Neural cell (in vitro differentiated cells): ENCODE measurements at regions not wholly inside any gene's neighbourhood (a gene's known extent, or its start where the extent isn't known, plus 50 kb on each side); places are given as distances from the start of the nearest gene placed in this dataset.

Experiments used
- H2AFZ ChIP-seq: fragments of 200-600, 300-800 bp; sonication (generic), shearing (Covaris generic); 2 replicates; pipeline ENCODE4 v1.6.0; 2014; ENCODE audit warnings: low read depth, mild to moderate bottlenecking, antibody characterized with exemption, low read length, moderate library complexity
- H3F3A ChIP-seq: fragments of 200-600 bp; shearing (Covaris generic); 2 replicates; pipeline ENCODE4 v1.6.1; 2016; ENCODE audit warnings: mild to moderate bottlenecking, moderate library complexity, mixed read lengths, antibody characterized with exemption, low read length; ENCODE audit not compliant: insufficient read depth, poor library complexity, severe bottlenecking
- H3K27ac ChIP-seq: fragments of 200-600, 300-800 bp; sonication (generic), shearing (Covaris generic); 2 replicates; pipeline ENCODE4 v1.5.1; 2014; ENCODE audit warnings: mild to moderate bottlenecking, low read length, moderate library complexity
- H3K27me3 ChIP-seq: fragments of 300-800, 200-600 bp; sonication (generic), shearing (Covaris generic); 2 replicates; pipeline ENCODE4 v1.6.0; 2014; ENCODE audit warnings: mild to moderate bottlenecking, low read depth, low read length, moderate library complexity; ENCODE audit not compliant: insufficient read depth
- H3K36me3 ChIP-seq: fragments of 300-800, 200-600 bp; sonication (generic), shearing (Covaris generic); 2 replicates; pipeline ENCODE4 v1.5.1; 2014; ENCODE audit warnings: mild to moderate bottlenecking, antibody characterized with exemption, low read length, moderate library complexity; ENCODE audit not compliant: insufficient read depth
- H3K4me2 ChIP-seq: fragments of 300-800, 200-600 bp; sonication (generic), shearing (Covaris generic); 2 replicates; pipeline ENCODE4 v1.6.0; 2014; ENCODE audit warnings: mild to moderate bottlenecking, low read length
- H3K4me3 ChIP-seq: fragments of 300-800, 200-600 bp; sonication (generic), shearing (Covaris generic); 2 replicates; pipeline ENCODE4 v1.5.1; 2014; ENCODE audit warnings: mild to moderate bottlenecking, low read length, moderate library complexity
- H3K79me2 ChIP-seq: fragments of 200-600 bp; shearing (Covaris generic); replicated peaks from 2 replicates; pipeline ENCODE4 v1.6.0; 2014; ENCODE audit warnings: mild to moderate bottlenecking, low read length, moderate library complexity; ENCODE audit not compliant: insufficient read depth
- H3K9ac ChIP-seq: fragments of 300-800, 200-600 bp; sonication (generic), shearing (Covaris generic); 2 replicates; pipeline ENCODE4 v1.6.1; 2016; ENCODE audit warnings: mild to moderate bottlenecking, low read length, mixed read lengths
- H3K9me2 ChIP-seq: fragments of 200-600 bp; shearing (Covaris generic); 2 replicates; pipeline ENCODE4 v1.6.1; 2016; ENCODE audit warnings: mild to moderate bottlenecking, low read length, mixed read lengths; ENCODE audit not compliant: insufficient read depth
- H3K9me3 ChIP-seq: fragments of 200-600, 300-800 bp; sonication (generic), shearing (Covaris generic); 2 replicates; pipeline ENCODE4 v1.6.1; 2016; ENCODE audit warnings: mild to moderate bottlenecking, mixed run types, low read length, moderate library complexity, mixed read lengths
- H4K20me1 ChIP-seq: fragments of 200-600 bp; shearing (Covaris generic); 2 replicates; pipeline ENCODE4 v1.6.1; 2016; ENCODE audit warnings: mild to moderate bottlenecking, mixed run types; ENCODE audit not compliant: insufficient read depth
- CTCF ChIP-seq: fragments of 450-650 bp; IDR thresholded peaks from 2 replicates; pipeline ENCODE4 v1.5.1; 2014; ENCODE audit warnings: antibody characterized with exemption, mild to moderate bottlenecking, moderate library complexity; ENCODE audit not compliant: poor library complexity, severe bottlenecking
- EP300 ChIP-seq: fragments of 450-650 bp; conservative IDR thresholded peaks from 2 replicates; pipeline ENCODE4 v1.6.1; 2014; ENCODE audit warnings: antibody characterized with exemption, mild to moderate bottlenecking, moderate library complexity; ENCODE audit not compliant: poor library complexity, severe bottlenecking
- EZH2 ChIP-seq: fragments of 200-600, 300-800 bp; shearing (Covaris generic), sonication (generic); IDR thresholded peaks from 2 replicates; pipeline ENCODE4 v1.6.1; 2014; ENCODE audit warnings: antibody characterized with exemption, low read length, borderline replicate concordance, mild to moderate bottlenecking; ENCODE audit not compliant: insufficient read depth, poor library complexity, severe bottlenecking
- MXI1 ChIP-seq: fragments of 450-650 bp; conservative IDR thresholded peaks from 2 replicates; pipeline ENCODE4 v1.6.1; 2014; ENCODE audit warnings: antibody characterized with exemption, mild to moderate bottlenecking; ENCODE audit not compliant: poor library complexity, severe bottlenecking
- POLR2AphosphoS5 ChIP-seq: IDR thresholded peaks from 2 replicates; pipeline ENCODE4 v1.6.1; 2012
- RAD21 ChIP-seq: fragments of 450-650 bp; conservative IDR thresholded peaks from 2 replicates; pipeline ENCODE4 v1.6.1; 2014; ENCODE audit warnings: antibody characterized with exemption, mild to moderate bottlenecking, moderate library complexity
- REST ChIP-seq: IDR thresholded peaks from 2 replicates; pipeline ENCODE4 v1.6.1; 2012; ENCODE audit warnings: borderline replicate concordance
- SMC3 ChIP-seq: fragments of 450-650 bp; conservative IDR thresholded peaks from 2 replicates; pipeline ENCODE4 v1.6.1; 2014; ENCODE audit warnings: antibody characterized with exemption, mild to moderate bottlenecking, moderate library complexity; ENCODE audit not compliant: poor library complexity
- TAF1 ChIP-seq: IDR thresholded peaks from 2 replicates; pipeline ENCODE4 v1.6.1; 2012; ENCODE audit warnings: low read depth

DNA sequence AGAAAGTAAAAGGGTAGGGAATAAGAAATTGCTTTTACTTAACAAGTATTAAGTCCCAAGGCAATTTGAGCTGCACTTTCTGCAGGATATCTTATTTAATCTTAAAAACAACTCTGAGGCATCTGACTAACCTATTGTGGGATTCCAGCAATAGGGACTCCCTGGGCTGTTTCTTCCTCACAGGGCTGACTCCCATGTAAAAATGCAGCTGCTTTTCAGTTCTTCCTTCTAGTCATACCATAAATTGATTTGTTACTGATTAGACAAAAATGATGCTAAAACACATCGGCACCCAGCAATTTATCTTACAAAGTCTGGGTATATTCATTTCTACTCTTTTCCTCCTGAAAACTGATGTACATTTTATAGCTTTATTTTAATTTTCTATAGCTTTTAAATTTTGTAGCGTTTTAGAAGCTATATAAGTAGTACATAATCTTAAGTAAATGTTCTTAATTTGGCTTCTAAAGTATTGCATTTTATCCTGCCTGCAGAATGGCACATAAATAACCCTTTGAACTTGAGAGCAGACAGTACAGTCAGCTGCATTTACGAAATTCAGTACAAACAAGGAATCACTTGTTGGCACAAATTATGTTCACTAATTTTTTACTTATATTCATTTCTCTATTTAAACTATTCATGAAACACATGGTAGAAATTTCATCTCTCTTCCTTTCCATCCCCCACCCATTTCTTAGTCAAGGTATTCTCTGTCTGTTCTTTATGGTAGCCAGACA, 102.4 kb upstream of the FRY start:
- Histone ChIP-seq H3K4me3 (no peak overlapping the region), H3K27me3 (no peaks in the 10 kb centered on the region), H3F3A (no peaks in the 10 kb centered on the region), H2AFZ (no peak overlapping the region), H4K20me1 (no peaks in the 10 kb centered on the region), H3K9me3 (no peaks in the 10 kb centered on the region), H3K9ac (no peak overlapping the region), H3K9me2 (no peaks in the 10 kb centered on the region), H3K79me2 (no peaks in the 10 kb centered on the region), H3K36me3 (no peaks in the 10 kb centered on the region), H3K27ac (no peak overlapping the region), H3K4me2 (no peak overlapping the region)
- TF ChIP-seq EP300 (no peak), CTCF (no peak), EZH2 (no peak), MXI1 (no peak), TAF1 (no peak), REST (no peak), RAD21 (no peak), POLR2AphosphoS5 (no peak), SMC3 (no peak)

GRCh38 chr13:31930490-31930889, 101.1 kb upstream of the FRY start:
- no peak overlapping the region for H3K4me2 ChIP-seq
- no peak overlapping the region for H2AFZ ChIP-seq
- H4K20me1 ChIP-seq = no peaks in the 10 kb centered on the region

More at GRCh38 chr13:31930490-31930889, 101.1 kb upstream of the FRY start:
- Histone ChIP-seq H3K9me2 (no peaks in the 10 kb centered on the region), H3K27me3 (no peaks in the 10 kb centered on the region), H3K36me3 (no peaks in the 10 kb centered on the region), H3K9me3 (no peaks in the 10 kb centered on the region), H3K9ac (no peak overlapping the region), H3F3A (no peaks in the 10 kb centered on the region), H3K79me2 (no peaks in the 10 kb centered on the region), H3K27ac (no peak overlapping the region), H3K4me3 (no peak overlapping the region)
- TF ChIP-seq EP300 (no peak), RAD21 (no peak), SMC3 (no peak), POLR2AphosphoS5 (no peak), CTCF (no peak)
